Immature natural killer cell (primary cell): ENCODE measurements at regions not wholly inside any gene's neighbourhood (a gene's known extent, or its start where the extent isn't known, plus 50 kb on each side); places are given as distances from the start of the nearest gene placed in this dataset.
"Not testable (repeated sequence)": the region's sequence is repeated elsewhere in the genome, so short reads cannot be mapped to it uniquely, and the experiment has no call there.

Experiments used
- DNase-seq, 3 donors: peaks; one replicate each; pipeline ENCODE4 v3.0.0; 2022; ENCODE audit warnings: mixed read lengths in 1 of 3
- H3K27ac Mint-ChIP-seq, 6 donors: one replicate each; pipeline ENCODE4 v1.8.0; 2020; ENCODE audit warnings: mixed read lengths in 6 of 6, mild to moderate bottlenecking in 5 of 6, inconsistent platforms in 4 of 6, moderate library complexity in 3 of 6
- H3K27me3 Mint-ChIP-seq, 3 donors: one replicate each; pipeline ENCODE4 v1.8.0; 2020 to 2021; ENCODE audit warnings: low read depth in 3 of 3, mild to moderate bottlenecking in 3 of 3, mixed read lengths in 3 of 3, moderate library complexity in 3 of 3, inconsistent platforms in 1 of 3
- H3K36me3 Mint-ChIP-seq, 3 donors: one replicate each; pipeline ENCODE4 v1.8.0; 2020; ENCODE audit warnings: mixed read lengths in 3 of 3, inconsistent platforms in 2 of 3, mild to moderate bottlenecking in 2 of 3
- H3K4me1 Mint-ChIP-seq, 2 donors: one replicate each; pipeline ENCODE4 v1.8.0; 2020; ENCODE audit warnings: inconsistent platforms in 2 of 2, mild to moderate bottlenecking in 2 of 2, mixed read lengths in 2 of 2, moderate library complexity in 1 of 2
- H3K4me3 Mint-ChIP-seq, 5 donors: one replicate each; pipeline ENCODE4 v1.8.0; 2020; ENCODE audit warnings: mild to moderate bottlenecking in 5 of 5, mixed read lengths in 5 of 5, inconsistent platforms in 3 of 5, moderate library complexity in 3 of 5
- H3K9me3 Mint-ChIP-seq, 6 donors: one replicate each; pipeline ENCODE4 v1.8.0; 2020; ENCODE audit warnings: mild to moderate bottlenecking in 6 of 6, mixed read lengths in 6 of 6, inconsistent platforms in 4 of 6, moderate library complexity in 3 of 6

GRCh38 chr14:35932136-35932535 is 106.0 kb downstream of the BRMS1L start:
- no peak overlapping the region for H3K27ac Mint-ChIP-seq
- H3K36me3 Mint-ChIP-seq = no peaks in the 10 kb centered on the region
- H3K4me3 Mint-ChIP-seq = no peak overlapping the region
- DNase-seq = no peak
- H3K27me3 Mint-ChIP-seq = peaks cover 2 to 9% (median 4%) of the 10 kb centered on the region in 3 donors
- H3K9me3 Mint-ChIP-seq = peaks cover 0 to 6% (median 0%) of the 10 kb centered on the region in 6 donors
- peaks cover 4 to 13% of the 10 kb centered on the region in 2 donors for H3K4me1 Mint-ChIP-seq

- H3K27ac Mint-ChIP-seq = no peak overlapping the region
- peaks cover 0 to 6% (median 0%) of the 10 kb centered on the region in 6 donors for H3K9me3 Mint-ChIP-seq
- no peak overlapping the region for H3K4me3 Mint-ChIP-seq
- peaks cover 4 to 13% of the 10 kb centered on the region in 2 donors for H3K4me1 Mint-ChIP-seq
- no peak for DNase-seq
- H3K36me3 Mint-ChIP-seq = no peaks in the 10 kb centered on the region
- peaks cover 2 to 9% (median 4%) of the 10 kb centered on the region in 3 donors for H3K27me3 Mint-ChIP-seq
Observed at GRCh38 chr14:35931346-35931745, 105.2 kb downstream of the BRMS1L start.

- Mint-ChIP-seq H3K27me3 (peaks cover 0 to 2% (median 0%) of the 10 kb centered on the region in 3 donors), H3K36me3 (no peaks in the 10 kb centered on the region), H3K27ac (no peak overlapping the region), H3K4me3 (no peak overlapping the region), H3K4me1 (peaks cover 4 to 13% of the 10 kb centered on the region in 2 donors), H3K9me3 (peaks cover 0 to 6% (median 0%) of the 10 kb centered on the region in 6 donors)
- no peak for DNase-seq
Observed at GRCh38 chr14:35929186-35929585, 103.0 kb downstream of the BRMS1L start.

GRCh38 chr14:35927727-35928126 is 101.6 kb downstream of the BRMS1L start:
- no peaks in the 10 kb centered on the region for H3K27me3 Mint-ChIP-seq
- H3K9me3 Mint-ChIP-seq = peaks cover 0 to 6% (median 0%) of the 10 kb centered on the region in 6 donors
- H3K27ac Mint-ChIP-seq = no peak overlapping the region
- DNase-seq = no peak
- no peak overlapping the region for H3K4me3 Mint-ChIP-seq
- peaks cover 3 to 6% of the 10 kb centered on the region in 2 donors for H3K4me1 Mint-ChIP-seq
- H3K36me3 Mint-ChIP-seq = no peaks in the 10 kb centered on the region

- Mint-ChIP-seq H3K27me3 (peaks cover 0 to 2% (median 0%) of the 10 kb centered on the region in 3 donors), H3K4me3 (no peak overlapping the region), H3K4me1 (no peaks in the 10 kb centered on the region), H3K9me3 (peaks cover 0 to 12% (median under 1%) of the 10 kb centered on the region in 6 donors), H3K27ac (no peak overlapping the region), H3K36me3 (no peaks in the 10 kb centered on the region)
- no peak for DNase-seq
Observed at GRCh38 chr14:35925319-35925718, 99.2 kb downstream of the BRMS1L start.

GRCh38 chr14:35922590-35922989 is 96.5 kb downstream of the BRMS1L start:
- not testable (repeated sequence) for H3K27ac Mint-ChIP-seq, DNase-seq, H3K27me3 Mint-ChIP-seq, H3K36me3 Mint-ChIP-seq, H3K4me1 Mint-ChIP-seq, H3K4me3 Mint-ChIP-seq
- peaks cover 0 to 12% (median 3%) of the 10 kb centered on the region in 6 donors for H3K9me3 Mint-ChIP-seq

GRCh38 chr14:35921745-35922144 is 95.6 kb downstream of the BRMS1L start:
- Mint-ChIP-seq H3K9me3 (peaks cover 0 to 15% (median 3%) of the 10 kb centered on the region in 6 donors), H3K27me3 (peaks cover 0 to 4% (median 2%) of the 10 kb centered on the region in 3 donors), H3K27ac (no peak overlapping the region), H3K4me1 (no peaks in the 10 kb centered on the region), H3K36me3 (no peaks in the 10 kb centered on the region), H3K4me3 (no peak overlapping the region)
- no peak for DNase-seq
